Caco-2 (cell line): ENCODE measurements at regions not wholly inside any gene's neighbourhood (a gene's known extent, or its start where the extent isn't known, plus 50 kb on each side); places are given as distances from the start of the nearest gene placed in this dataset.

Experiments used
- BruUV-seq: library from RNA; stranded (reverse); fragments of 400-500 nt; replicated peaks from 2 replicates; lab custom pipeline; 2021; lab: Mats Ljungman, UMichigan
- CTCF ChIA-PET: fragments of 300-600 bp; sonication (Branson Sonifier 250); formaldehyde crosslinking; loops from one replicate; lab custom pipeline; 2022; ENCODE audit warnings: antibody characterized with exemption; lab: Charles Lee
- POLR2A ChIA-PET: fragments of 300-600 bp; sonication (Branson Sonifier 250); formaldehyde crosslinking; loops from one replicate; lab custom pipeline; 2022; ENCODE audit warnings: antibody characterized with exemption; lab: Charles Lee
- DNase-seq, 2 experiments: peaks; one replicate each; pipeline versions ENCODE4 v3.0.0 to v3.0.0-alpha.2; 2020 to 2022
- H3K27me3 ChIP-seq: replicated peaks from 2 replicates; pipeline ENCODE4 v1.6.0; 2011; ENCODE audit warnings: low read length; ENCODE audit not compliant: control insufficient read depth, insufficient read depth
- H3K36me3 ChIP-seq: 2 replicates; pipeline ENCODE4 v1.5.1; 2011; ENCODE audit warnings: low read length; ENCODE audit not compliant: control insufficient read depth, insufficient read depth
- H3K4me1 ChIP-seq: fragments of 250-450 bp; sonication (Bioruptor Pico); 2 replicates; pipeline ENCODE4 v1.5.1; 2020; ENCODE audit warnings: mild to moderate bottlenecking
- H3K4me3 ChIP-seq: 2 replicates; pipeline ENCODE4 v1.5.1; 2011; ENCODE audit warnings: low read depth, mild to moderate bottlenecking, control low read depth, low read length
- H3K9me3 ChIP-seq: fragments of 250-450 bp; sonication (Bioruptor Pico); 2 replicates; pipeline ENCODE4 v1.5.1; 2020; ENCODE audit warnings: mild to moderate bottlenecking, moderate library complexity
- H3K27ac Mint-ChIP-seq: one replicate; pipeline ENCODE4 v1.8.0; 2022; ENCODE audit warnings: mixed read lengths; ENCODE audit not compliant: unreplicated experiment
- H3K27me3 Mint-ChIP-seq: one replicate; pipeline ENCODE4 v1.8.0; 2022; ENCODE audit warnings: mixed read lengths; ENCODE audit not compliant: insufficient read depth, unreplicated experiment
- H3K36me3 Mint-ChIP-seq: one replicate; pipeline ENCODE4 v1.8.0; 2022; ENCODE audit warnings: mild to moderate bottlenecking, mixed read lengths; ENCODE audit not compliant: insufficient read depth, unreplicated experiment
- H3K4me1 Mint-ChIP-seq: one replicate; pipeline ENCODE4 v1.8.0; 2022; ENCODE audit warnings: low read depth, mixed read lengths; ENCODE audit not compliant: unreplicated experiment
- H3K4me3 Mint-ChIP-seq: one replicate; pipeline ENCODE4 v1.8.0; 2022; ENCODE audit warnings: mild to moderate bottlenecking, moderate library complexity, mixed read lengths; ENCODE audit not compliant: unreplicated experiment
- H3K9me3 Mint-ChIP-seq: one replicate; pipeline ENCODE4 v1.8.0; 2022; ENCODE audit warnings: mixed read lengths; ENCODE audit not compliant: unreplicated experiment
- CTCF ChIP-seq, 2 experiments: fragments of 200-600 bp in 1 of 2; IDR thresholded peaks; 1 replicate in 1 of 2; 2 replicates in 1 of 2; pipeline versions ENCODE4 v1.5.1 to v1.8.0; 2011 to 2022; ENCODE audit warnings: antibody characterized with exemption in 1 of 2, control low read depth in 1 of 2, inconsistent platforms in 1 of 2, low read depth in 1 of 2, low read length in 1 of 2, mild to moderate bottlenecking in 1 of 2, moderate library complexity in 1 of 2; ENCODE audit not compliant: insufficient read depth in 1 of 2, severe bottlenecking in 1 of 2, unreplicated experiment in 1 of 2
- intact Hi-C: fragments of 100-400 bp; cut with micrococcal nuclease; formaldehyde crosslinking; loops from one replicate; pipeline ENCODE4 v1.10.0; 2022; ENCODE audit not compliant: unreplicated experiment

DNA sequence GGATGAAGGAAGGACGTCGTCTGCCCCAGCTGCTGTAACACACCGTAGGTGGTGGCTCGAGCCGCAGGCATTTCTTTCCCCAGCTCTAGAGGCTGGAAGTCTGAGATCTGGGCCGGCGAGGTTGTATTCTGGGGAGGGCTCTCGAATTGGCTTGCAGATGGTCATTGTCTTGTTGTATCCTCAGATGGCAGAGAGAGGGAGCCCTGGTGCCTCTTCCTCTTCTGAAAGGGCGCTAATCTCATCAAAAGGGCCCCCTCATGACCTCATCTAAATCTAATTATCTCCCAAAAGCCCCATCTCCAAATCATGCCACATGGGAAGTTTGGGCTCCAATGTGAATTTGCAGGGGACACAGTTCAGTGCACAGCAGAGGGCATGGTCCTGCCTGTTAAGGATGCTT lies 109.0 kb downstream of the SIK1 start:
- peaks cover 42% of the 10 kb centered on the region for H3K4me1 ChIP-seq
- H3K36me3 Mint-ChIP-seq, result peaks cover 6% of the 10 kb centered on the region
- no peak overlapping the region for H3K27ac Mint-ChIP-seq
- H3K27me3 ChIP-seq, result no peaks in the 10 kb centered on the region
- H3K9me3 Mint-ChIP-seq, result peaks cover 9% of the 10 kb centered on the region
- peaks cover 10% of the 10 kb centered on the region for H3K9me3 ChIP-seq
- no peaks in the 10 kb centered on the region for H3K27me3 Mint-ChIP-seq
- TF ChIP-seq CTCF (IDR thresholded peaks at IDR 0.05; ENCODE audit: insufficient read depth in 1 of 2, low read depth in 1 of 2, low read length in 1 of 2, severe bottlenecking in 1 of 2, unreplicated experiment in 1 of 2), result no peak
- no TSS peak for BruUV-seq
- H3K4me3 ChIP-seq, result no peak overlapping the region
- no peak overlapping the region for H3K4me3 Mint-ChIP-seq
- DNase-seq, result no peak
- intact Hi-C loops, result no loop called here
- POLR2A ChIA-PET, result no interaction called here
- peaks cover under 1% of the 10 kb centered on the region for H3K4me1 Mint-ChIP-seq
- no peaks in the 10 kb centered on the region for H3K36me3 ChIP-seq
- CTCF ChIA-PET, result no interaction called here

- TF ChIP-seq CTCF (IDR thresholded peaks at IDR 0.05; ENCODE audit: insufficient read depth in 1 of 2, low read depth in 1 of 2, low read length in 1 of 2, severe bottlenecking in 1 of 2, unreplicated experiment in 1 of 2), result no peak
- Histone ChIP-seq H3K4me1 (peaks cover 48% of the 10 kb centered on the region), H3K4me3 (no peak overlapping the region), H3K36me3 (no peaks in the 10 kb centered on the region), H3K9me3 (peaks cover 10% of the 10 kb centered on the region), H3K27me3 (no peaks in the 10 kb centered on the region)
- Mint-ChIP-seq H3K27me3 (no peaks in the 10 kb centered on the region), H3K36me3 (peaks cover 6% of the 10 kb centered on the region), H3K9me3 (peaks cover 9% of the 10 kb centered on the region), H3K4me3 (no peak overlapping the region), H3K4me1 (peaks cover 7% of the 10 kb centered on the region), H3K27ac (no peak overlapping the region)
- CTCF ChIA-PET, result no interaction called here
- intact Hi-C loops, result no loop called here
- BruUV-seq, result no TSS peak
- no peak for DNase-seq
- POLR2A ChIA-PET, result no interaction called here
Measured at GRCh38 chr21:43317254-43317748, 109.6 kb downstream of the SIK1 start.

- H3K9me3 Mint-ChIP-seq, result peaks cover 9% of the 10 kb centered on the region
- H3K4me3 Mint-ChIP-seq, result no peak overlapping the region
- Histone ChIP-seq H3K36me3 (no peaks in the 10 kb centered on the region), H3K4me3 (no peak overlapping the region), H3K9me3 (peaks cover 10% of the 10 kb centered on the region), H3K27me3 (no peaks in the 10 kb centered on the region), H3K4me1 (peaks cover 53% of the 10 kb centered on the region)
- H3K27ac Mint-ChIP-seq, result no peak overlapping the region
- intact Hi-C loops, result no loop called here
- no peak for TF ChIP-seq CTCF (IDR thresholded peaks at IDR 0.05; ENCODE audit: insufficient read depth in 1 of 2, low read depth in 1 of 2, low read length in 1 of 2, severe bottlenecking in 1 of 2, unreplicated experiment in 1 of 2)
- no peaks in the 10 kb centered on the region for H3K27me3 Mint-ChIP-seq
- peaks cover 6% of the 10 kb centered on the region for H3K36me3 Mint-ChIP-seq
- peaks cover 17% of the 10 kb centered on the region for H3K4me1 Mint-ChIP-seq
- CTCF ChIA-PET, result no interaction called here
- no peak for DNase-seq
- POLR2A ChIA-PET, result no interaction called here
- no TSS peak for BruUV-seq
Measured at GRCh38 chr21:43316156-43316845, 110.6 kb downstream of the SIK1 start.
